Mucosa of descending colon (tissue), 3 donors: ENCODE measurements at regions not wholly inside any gene's neighbourhood (a gene's known extent, or its start where the extent isn't known, plus 50 kb on each side); places are given as distances from the start of the nearest gene placed in this dataset.
A peak's percentile ranks its signal among the peaks of the same experiment; 100 is the strongest.

ENCODE experiments used
- ATAC-seq: fragments of 200-7000 bp; cut with Tn5 transposase; one replicate; pipeline ENCODE4 v1.9.1; 2020; ENCODE audit warnings: mild to moderate bottlenecking, moderate library complexity
- DNase-seq, 3 donors: peaks; one replicate each; pipeline ENCODE4 v3.0.0-alpha.2; 2020
- H3K36me3 ChIP-seq: fragments of 200-600 bp; one replicate; pipeline ENCODE4 v1.8.0; 2021; ENCODE audit warnings: low read depth, mild to moderate bottlenecking
- H3K4me1 ChIP-seq: fragments of 200-600 bp; one replicate; pipeline ENCODE4 v1.8.0; 2021; ENCODE audit warnings: low read depth, mild to moderate bottlenecking
- H3K4me3 ChIP-seq: fragments of 200-600 bp; one replicate; pipeline ENCODE4 v1.8.0; 2021; ENCODE audit warnings: mild to moderate bottlenecking
- H3K9me3 ChIP-seq: fragments of 200-600 bp; one replicate; pipeline ENCODE4 v1.8.0; 2021; ENCODE audit warnings: mild to moderate bottlenecking
- intact Hi-C, 2 donors: fragments of 100-400 bp; cut with DNase I in 1 of 2; cut with micrococcal nuclease in 1 of 2; formaldehyde crosslinking; loops; one replicate each; pipeline versions ENCODE4 v1.11.0 to v1.11.1; 2022; cut with DNase I, micrococcal nuclease
- TF ChIP-seq, protein P1 (sequence below): fragments of 200-600 bp; IDR thresholded peaks from one replicate; pipeline ENCODE4 v1.8.0; 2022; ENCODE audit warnings: antibody characterized with exemption, mild to moderate bottlenecking
- donor health status: DM: no; HTN: no; CAD: no; lungs with moderate emphysema.
- donor health status: DM: no; HTN: no; CAD: no.
- donor health status: DM: no; HTN: yes; CAD: no.

DNA sequence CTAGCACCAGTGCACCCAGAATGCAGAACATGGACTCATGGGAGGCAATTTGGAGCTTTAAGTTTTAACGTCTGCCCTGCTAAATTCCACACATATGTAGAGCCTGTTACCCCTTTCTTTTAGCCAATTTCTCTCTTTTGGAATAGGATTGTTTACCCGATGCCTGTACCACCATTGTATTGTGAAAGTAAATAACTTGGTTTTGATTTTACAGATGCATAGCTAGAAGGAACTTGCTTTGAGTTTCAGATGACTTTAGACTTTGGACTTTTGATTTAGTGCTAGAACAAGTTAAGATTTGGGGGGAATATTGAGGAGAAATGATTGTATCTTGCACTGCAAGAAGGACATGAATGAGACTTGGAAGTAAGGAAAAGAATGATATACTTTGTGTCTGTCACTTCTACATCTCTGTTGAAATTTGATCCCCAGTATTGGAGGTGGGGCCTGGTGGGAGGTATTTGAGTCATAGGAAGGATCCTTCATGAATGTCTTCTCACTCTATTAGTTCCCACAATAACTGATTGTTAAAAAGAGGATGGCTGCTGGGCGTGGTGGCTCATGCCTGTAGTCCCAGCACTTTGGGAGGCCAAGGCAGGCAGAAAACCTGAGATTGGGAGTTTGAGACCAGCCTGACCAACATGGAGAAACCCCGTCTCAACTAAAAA is 794.8 kb upstream of the LCORL start:
- no peaks in the 10 kb centered on the region for H3K4me1 ChIP-seq
- no peaks in the 10 kb centered on the region for H3K36me3 ChIP-seq
- TF ChIP-seq, protein P1, sequence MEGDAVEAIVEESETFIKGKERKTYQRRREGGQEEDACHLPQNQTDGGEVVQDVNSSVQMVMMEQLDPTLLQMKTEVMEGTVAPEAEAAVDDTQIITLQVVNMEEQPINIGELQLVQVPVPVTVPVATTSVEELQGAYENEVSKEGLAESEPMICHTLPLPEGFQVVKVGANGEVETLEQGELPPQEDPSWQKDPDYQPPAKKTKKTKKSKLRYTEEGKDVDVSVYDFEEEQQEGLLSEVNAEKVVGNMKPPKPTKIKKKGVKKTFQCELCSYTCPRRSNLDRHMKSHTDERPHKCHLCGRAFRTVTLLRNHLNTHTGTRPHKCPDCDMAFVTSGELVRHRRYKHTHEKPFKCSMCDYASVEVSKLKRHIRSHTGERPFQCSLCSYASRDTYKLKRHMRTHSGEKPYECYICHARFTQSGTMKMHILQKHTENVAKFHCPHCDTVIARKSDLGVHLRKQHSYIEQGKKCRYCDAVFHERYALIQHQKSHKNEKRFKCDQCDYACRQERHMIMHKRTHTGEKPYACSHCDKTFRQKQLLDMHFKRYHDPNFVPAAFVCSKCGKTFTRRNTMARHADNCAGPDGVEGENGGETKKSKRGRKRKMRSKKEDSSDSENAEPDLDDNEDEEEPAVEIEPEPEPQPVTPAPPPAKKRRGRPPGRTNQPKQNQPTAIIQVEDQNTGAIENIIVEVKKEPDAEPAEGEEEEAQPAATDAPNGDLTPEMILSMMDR: no peak
- intact Hi-C loops: no loop called here
- no peak for DNase-seq
- ATAC-seq: no peak
- H3K4me3 ChIP-seq: no peak overlapping the region
- H3K9me3 ChIP-seq: no peaks in the 10 kb centered on the region

DNA sequence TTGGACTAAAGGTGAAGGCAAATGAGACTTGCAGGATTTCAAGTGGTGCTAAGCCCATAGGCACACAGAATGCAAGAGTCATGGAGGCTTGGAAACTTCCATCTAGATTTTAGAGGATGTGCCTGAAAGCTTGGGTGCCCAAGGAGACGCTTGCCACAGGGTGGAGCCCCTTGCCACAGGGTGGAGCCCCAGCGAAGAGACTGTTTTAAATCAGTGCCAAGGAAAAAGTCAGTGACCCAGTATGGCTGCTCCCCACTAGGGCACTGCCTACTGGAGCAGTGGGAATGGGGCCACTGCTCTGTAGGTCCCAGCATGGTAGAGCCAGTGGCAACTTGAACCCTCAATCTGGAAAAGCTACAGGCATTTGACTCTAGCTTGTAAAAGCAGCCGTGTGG is 794.2 kb upstream of the LCORL start:
- Histone ChIP-seq H3K4me3 (no peak overlapping the region), H3K4me1 (no peaks in the 10 kb centered on the region), H3K9me3 (no peaks in the 10 kb centered on the region), H3K36me3 (no peaks in the 10 kb centered on the region)
- intact Hi-C loops: no loop called here
- DNase-seq (no peak), ATAC-seq (peak; percentile 16)
- TF ChIP-seq, protein P1: no peak

DNA sequence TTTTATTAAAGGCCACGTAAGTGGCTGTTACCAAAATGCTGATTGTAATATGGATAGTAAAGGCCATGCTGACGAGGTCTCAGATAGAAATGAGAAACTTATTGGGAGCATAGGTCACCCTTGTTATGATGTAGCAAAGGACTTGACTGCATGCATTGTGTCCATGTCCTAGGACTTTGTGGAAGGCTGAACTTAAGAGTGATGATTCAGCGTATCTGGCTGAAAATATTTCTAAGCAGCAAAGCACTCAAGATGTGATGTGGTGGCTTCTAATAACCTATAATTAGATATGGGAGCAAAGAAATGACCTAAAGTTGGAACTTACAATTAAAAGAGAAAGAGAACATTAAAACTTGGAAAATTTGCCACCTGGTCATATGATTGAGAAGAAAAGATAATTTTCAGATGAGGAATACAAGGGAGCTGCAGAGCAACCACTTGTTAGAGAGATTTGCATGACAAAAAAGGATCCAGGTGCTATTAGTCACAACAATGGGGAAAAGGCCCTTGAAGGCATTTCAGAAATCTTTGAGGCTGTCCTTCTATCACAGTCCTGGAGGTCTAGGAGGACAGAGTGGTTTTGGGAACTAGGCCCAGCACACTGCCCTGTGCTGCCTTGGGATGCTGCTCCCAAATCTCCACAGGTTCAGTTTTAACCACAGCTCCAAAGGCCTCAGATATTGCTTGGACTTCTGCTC is 793.7 kb upstream of the LCORL start:
- no peak for DNase-seq
- H3K9me3 ChIP-seq: no peaks in the 10 kb centered on the region
- ATAC-seq: no peak
- intact Hi-C loops: no loop called here
- TF ChIP-seq, protein P1: no peak
- no peaks in the 10 kb centered on the region for H3K36me3 ChIP-seq
- no peaks in the 10 kb centered on the region for H3K4me1 ChIP-seq
- H3K4me3 ChIP-seq: no peak overlapping the region

GRCh38 chr4:18813771-18814170 is 792.2 kb upstream of the LCORL start:
- intact Hi-C loops: no loop called here
- Histone ChIP-seq H3K36me3 (no peaks in the 10 kb centered on the region), H3K9me3 (no peaks in the 10 kb centered on the region), H3K4me1 (no peaks in the 10 kb centered on the region), H3K4me3 (no peak overlapping the region)
- TF ChIP-seq, protein P1: no peak
- no peak for ATAC-seq
- DNase-seq: no peak

GRCh38 chr4:18813055-18813454 is 791.5 kb upstream of the LCORL start:
- no peak for DNase-seq
- Histone ChIP-seq H3K9me3 (no peaks in the 10 kb centered on the region), H3K36me3 (no peaks in the 10 kb centered on the region), H3K4me1 (no peaks in the 10 kb centered on the region), H3K4me3 (no peak overlapping the region)
- TF ChIP-seq, protein P1: no peak
- intact Hi-C loops: no loop called here
- ATAC-seq: no peak
